Activated T-helper 17 cell treated with anti-CD3 and anti-CD28 coated beads, Interleukin-2, amount 50 U/mL, for 72 hours (primary cell): ENCODE measurements at regions not wholly inside any gene's neighbourhood (a gene's known extent, or its start where the extent isn't known, plus 50 kb on each side); places are given as distances from the start of the nearest gene placed in this dataset.
"Not testable (repeated sequence)": the region's sequence is repeated elsewhere in the genome, so short reads cannot be mapped to it uniquely, and the experiment has no call there.

Experiments
- ATAC-seq: fragments of 150-1000 bp; cut with Tn5 transposase; replicated peaks from 2 replicates; pipeline ENCODE4 v1.10.0; 2021; ENCODE audit warnings: mild to moderate bottlenecking, moderate library complexity
- H3K27ac Mint-ChIP-seq: one replicate; pipeline ENCODE4 v1.8.0; 2022; ENCODE audit warnings: mixed read lengths
- H3K27me3 Mint-ChIP-seq: one replicate; pipeline ENCODE4 v1.8.0; 2022; ENCODE audit warnings: mixed read lengths
- H3K36me3 Mint-ChIP-seq: one replicate; pipeline ENCODE4 v1.8.0; 2022; ENCODE audit warnings: low read depth, mild to moderate bottlenecking, mixed read lengths
- H3K4me1 Mint-ChIP-seq: one replicate; pipeline ENCODE4 v1.8.0; 2022; ENCODE audit warnings: mixed read lengths
- H3K4me3 Mint-ChIP-seq: one replicate; pipeline ENCODE4 v1.8.0; 2022; ENCODE audit warnings: mild to moderate bottlenecking, mixed read lengths
- H3K9me3 Mint-ChIP-seq: one replicate; pipeline ENCODE4 v1.8.0; 2022; ENCODE audit warnings: mixed read lengths

DNA sequence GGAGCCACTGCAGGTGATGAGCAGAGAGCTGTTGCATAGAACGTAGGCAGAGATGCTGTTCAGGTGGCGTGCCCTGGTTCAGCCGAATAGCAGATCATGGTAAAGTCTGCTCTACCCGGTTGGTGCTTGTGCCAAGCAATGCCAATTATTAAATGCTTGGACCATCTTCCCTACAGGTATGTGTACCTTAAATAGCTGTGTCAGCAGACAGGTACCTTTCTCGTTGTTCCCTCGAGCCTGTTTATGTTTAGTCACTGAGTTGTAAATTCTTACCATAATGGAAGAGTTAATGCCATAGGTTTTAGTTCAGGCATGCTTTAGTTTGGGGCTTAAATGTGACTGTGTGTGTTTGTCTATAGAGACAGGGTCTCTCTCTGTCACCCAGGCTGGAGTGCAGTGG is 112.5 kb upstream of the CPM start:
- no peaks in the 10 kb centered on the region for H3K4me1 Mint-ChIP-seq
- no peak overlapping the region for H3K4me3 Mint-ChIP-seq
- no peaks in the 10 kb centered on the region for H3K36me3 Mint-ChIP-seq
- H3K9me3 Mint-ChIP-seq: no peaks in the 10 kb centered on the region
- no peak for ATAC-seq
- no peak overlapping the region for H3K27ac Mint-ChIP-seq
- H3K27me3 Mint-ChIP-seq: peaks cover 5% of the 10 kb centered on the region

DNA sequence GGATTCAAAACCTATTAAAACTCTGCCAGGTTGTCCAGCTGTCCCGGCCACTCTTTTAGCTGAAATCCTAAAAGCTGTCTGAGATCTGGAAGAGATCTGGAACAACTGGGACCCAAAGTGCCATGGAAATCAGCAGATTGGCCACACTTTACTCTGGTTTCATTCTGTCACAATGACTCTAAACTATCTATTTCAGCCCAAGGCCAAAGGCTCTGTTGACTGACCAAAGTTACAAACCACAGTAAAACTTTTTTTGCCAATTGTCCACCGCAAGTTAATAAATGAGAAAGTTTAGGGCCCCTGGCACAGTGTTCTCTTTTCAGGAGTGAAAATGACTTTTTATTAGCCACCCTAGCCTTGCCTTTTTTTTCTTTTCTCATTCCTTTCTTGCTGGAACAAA is 113.4 kb upstream of the CPM start:
- Mint-ChIP-seq H3K4me3 (no peak overlapping the region), H3K36me3 (no peaks in the 10 kb centered on the region), H3K27me3 (peaks cover 6% of the 10 kb centered on the region), H3K9me3 (no peaks in the 10 kb centered on the region), H3K4me1 (no peaks in the 10 kb centered on the region), H3K27ac (no peak overlapping the region)
- no peak for ATAC-seq

- Mint-ChIP-seq H3K9me3 (no peaks in the 10 kb centered on the region), H3K4me1 (no peaks in the 10 kb centered on the region), H3K36me3 (no peaks in the 10 kb centered on the region), H3K27me3 (peaks cover 9% of the 10 kb centered on the region), H3K27ac (no peak overlapping the region), H3K4me3 (no peak overlapping the region)
- no peak for ATAC-seq
Measured at GRCh38 chr12:69046920-69047319, 113.9 kb upstream of the CPM start.

DNA sequence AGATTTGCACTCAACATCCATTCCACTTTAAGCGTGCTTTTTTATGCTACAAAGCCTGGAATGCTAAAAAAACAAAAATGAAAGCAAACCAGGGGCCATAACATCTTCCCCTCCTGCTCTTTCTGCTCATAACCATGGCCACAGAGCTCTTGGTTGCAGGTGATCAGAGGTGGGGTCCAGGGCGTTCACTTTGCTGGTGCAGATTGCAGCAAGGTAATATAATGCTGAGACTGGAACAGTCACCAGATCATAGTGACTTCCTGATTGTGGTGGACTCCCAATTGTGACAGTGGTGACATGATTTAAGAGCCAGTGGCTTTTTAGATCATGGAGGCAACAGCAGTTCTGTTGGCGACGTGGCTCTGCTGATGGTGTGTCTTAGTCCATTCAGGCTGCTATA is 115.0 kb upstream of the CPM start:
- no peaks in the 10 kb centered on the region for H3K36me3 Mint-ChIP-seq
- H3K27ac Mint-ChIP-seq: no peak overlapping the region
- no peaks in the 10 kb centered on the region for H3K9me3 Mint-ChIP-seq
- H3K4me3 Mint-ChIP-seq: no peak overlapping the region
- H3K27me3 Mint-ChIP-seq: peaks cover 9% of the 10 kb centered on the region
- no peak for ATAC-seq
- peaks cover 4% of the 10 kb centered on the region for H3K4me1 Mint-ChIP-seq

- not testable (repeated sequence) for H3K4me3 Mint-ChIP-seq, H3K4me1 Mint-ChIP-seq, H3K27ac Mint-ChIP-seq, H3K27me3 Mint-ChIP-seq, H3K36me3 Mint-ChIP-seq, H3K9me3 Mint-ChIP-seq, ATAC-seq
Measured at GRCh38 chr12:69049855-69050254, 116.9 kb upstream of the CPM start.

DNA sequence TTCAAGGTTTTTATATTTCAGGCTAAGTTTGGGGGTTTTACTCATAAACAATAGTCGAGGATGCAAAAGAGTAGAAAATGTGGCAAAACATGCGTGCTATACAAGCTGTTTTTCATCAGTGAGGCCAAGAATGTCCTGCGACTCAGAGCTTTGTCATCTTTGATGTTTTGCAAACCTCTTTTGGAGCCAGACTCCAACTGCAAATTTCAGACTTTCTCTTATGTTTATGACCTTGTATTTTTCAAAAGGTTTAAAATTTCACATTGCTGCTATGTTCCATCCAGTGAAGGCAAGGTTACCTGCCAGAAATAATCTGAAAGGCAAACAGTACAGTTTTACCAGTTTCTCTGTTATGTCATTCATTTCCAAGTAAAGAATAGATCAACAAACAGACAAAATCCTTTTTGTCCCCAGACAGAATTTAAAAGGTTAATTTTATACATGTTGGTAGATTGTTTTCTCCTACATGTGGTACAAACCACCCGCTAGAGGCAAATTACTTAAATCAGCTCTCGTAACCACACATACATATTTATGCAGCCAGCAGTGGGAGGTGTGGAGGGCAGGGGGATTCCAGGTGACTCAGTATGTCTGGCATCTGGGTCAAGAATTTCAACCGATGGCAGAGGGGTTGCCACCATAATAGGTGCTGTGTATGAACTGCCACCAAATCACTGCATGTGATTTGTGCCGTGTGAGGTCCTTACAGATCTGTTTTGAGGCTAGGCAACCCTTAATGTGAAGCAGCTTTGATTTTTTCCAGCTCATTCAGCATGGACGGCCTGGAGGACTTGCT is 119.8 kb upstream of the CPM start:
- peak; percentile 97 for ATAC-seq
- Mint-ChIP-seq H3K36me3 (no peaks in the 10 kb centered on the region), H3K4me3 (peak overlapping the region; percentile 38), H3K27me3 (peaks cover 9% of the 10 kb centered on the region), H3K9me3 (no peaks in the 10 kb centered on the region), H3K4me1 (peaks cover 4% of the 10 kb centered on the region), H3K27ac (peak overlapping the region; percentile 49)

DNA sequence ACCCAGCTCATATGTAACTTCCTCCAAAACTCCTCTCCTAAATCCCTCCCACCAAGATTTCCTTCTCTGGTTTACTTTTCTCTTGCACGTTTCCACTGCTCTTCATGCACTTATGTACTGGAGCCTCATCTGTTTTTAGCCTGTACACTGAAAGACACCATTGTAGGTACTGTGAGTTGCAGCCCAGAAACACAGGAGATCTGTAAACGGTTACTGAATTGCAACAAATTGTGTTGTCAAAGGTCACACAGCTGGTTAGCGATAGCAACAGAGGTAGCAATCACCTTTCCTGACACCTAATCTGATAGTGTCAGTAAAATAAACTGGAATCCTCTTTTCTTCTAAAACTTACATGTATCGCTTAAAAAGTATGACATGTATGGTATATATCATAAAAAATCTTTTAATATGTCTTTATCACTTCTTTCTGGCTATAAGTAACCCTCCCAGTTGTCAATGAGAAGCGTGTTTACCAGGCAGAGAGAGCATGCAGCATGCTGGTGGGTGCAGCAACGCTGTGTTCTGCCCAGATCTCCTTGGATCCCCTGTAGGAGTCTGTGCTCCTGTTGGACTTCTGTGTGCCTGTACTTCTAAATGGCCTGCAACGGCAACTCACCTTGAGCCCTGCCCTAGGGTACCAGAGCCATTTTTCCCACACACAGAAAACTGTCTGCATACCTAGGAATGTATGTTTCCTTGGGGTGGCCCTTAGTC is 121.5 kb upstream of the CPM start:
- H3K27ac Mint-ChIP-seq: no peak overlapping the region
- H3K9me3 Mint-ChIP-seq: no peaks in the 10 kb centered on the region
- no peak for ATAC-seq
- H3K4me3 Mint-ChIP-seq: no peak overlapping the region
- H3K4me1 Mint-ChIP-seq: peaks cover 16% of the 10 kb centered on the region
- H3K36me3 Mint-ChIP-seq: no peaks in the 10 kb centered on the region
- peaks cover 6% of the 10 kb centered on the region for H3K27me3 Mint-ChIP-seq

GRCh38 chr12:69055280-69055679 is 122.3 kb upstream of the CPM start:
- no peak for ATAC-seq
- Mint-ChIP-seq H3K27me3 (peaks cover 4% of the 10 kb centered on the region), H3K27ac (no peak overlapping the region), H3K4me3 (no peak overlapping the region), H3K9me3 (no peaks in the 10 kb centered on the region), H3K36me3 (no peaks in the 10 kb centered on the region), H3K4me1 (peaks cover 18% of the 10 kb centered on the region)

DNA sequence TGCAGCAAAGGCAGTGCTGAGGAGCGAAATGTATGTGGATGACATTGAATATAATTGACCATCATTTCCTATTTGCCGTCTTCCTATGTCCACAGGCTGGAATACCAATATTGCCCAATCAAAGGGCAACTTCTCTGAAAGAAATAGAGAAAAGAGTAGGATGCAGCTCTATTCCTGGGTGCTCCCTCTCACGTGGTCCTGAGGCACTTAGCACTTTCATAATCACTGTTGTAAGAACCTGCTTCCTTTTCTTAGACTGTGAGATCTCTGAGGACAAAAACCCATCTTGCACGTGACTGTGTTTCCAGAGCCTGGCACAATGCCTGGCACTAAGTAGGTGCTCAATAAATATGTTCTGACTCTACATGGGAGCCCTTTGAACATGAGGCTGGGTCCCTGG is 122.7 kb upstream of the CPM start:
- H3K4me1 Mint-ChIP-seq: peaks cover 18% of the 10 kb centered on the region
- peaks cover 4% of the 10 kb centered on the region for H3K27me3 Mint-ChIP-seq
- no peaks in the 10 kb centered on the region for H3K9me3 Mint-ChIP-seq
- H3K27ac Mint-ChIP-seq: no peak overlapping the region
- no peak for ATAC-seq
- H3K4me3 Mint-ChIP-seq: no peak overlapping the region
- no peaks in the 10 kb centered on the region for H3K36me3 Mint-ChIP-seq

GRCh38 chr12:69056743-69057515 is 124.0 kb upstream of the CPM start:
- Mint-ChIP-seq H3K36me3 (no peaks in the 10 kb centered on the region), H3K27ac (no peak overlapping the region), H3K4me1 (peaks cover 18% of the 10 kb centered on the region), H3K9me3 (no peaks in the 10 kb centered on the region), H3K27me3 (no peaks in the 10 kb centered on the region), H3K4me3 (no peak overlapping the region)
- ATAC-seq: no peak

GRCh38 chr12:69057742-69058141 is 124.8 kb upstream of the CPM start:
- ATAC-seq: no peak
- no peaks in the 10 kb centered on the region for H3K27me3 Mint-ChIP-seq
- H3K4me1 Mint-ChIP-seq: peaks cover 15% of the 10 kb centered on the region
- no peak overlapping the region for H3K27ac Mint-ChIP-seq
- H3K36me3 Mint-ChIP-seq: no peaks in the 10 kb centered on the region
- H3K4me3 Mint-ChIP-seq: no peak overlapping the region
- H3K9me3 Mint-ChIP-seq: no peaks in the 10 kb centered on the region

- ATAC-seq: peak; percentile 98
- Mint-ChIP-seq H3K36me3 (no peaks in the 10 kb centered on the region), H3K4me3 (peak overlapping the region; percentile 23), H3K4me1 (peaks cover 15% of the 10 kb centered on the region), H3K27me3 (no peaks in the 10 kb centered on the region), H3K27ac (peak overlapping the region; percentile 22), H3K9me3 (no peaks in the 10 kb centered on the region)
Measured at GRCh38 chr12:69059465-69060457, 126.8 kb upstream of the CPM start.

DNA sequence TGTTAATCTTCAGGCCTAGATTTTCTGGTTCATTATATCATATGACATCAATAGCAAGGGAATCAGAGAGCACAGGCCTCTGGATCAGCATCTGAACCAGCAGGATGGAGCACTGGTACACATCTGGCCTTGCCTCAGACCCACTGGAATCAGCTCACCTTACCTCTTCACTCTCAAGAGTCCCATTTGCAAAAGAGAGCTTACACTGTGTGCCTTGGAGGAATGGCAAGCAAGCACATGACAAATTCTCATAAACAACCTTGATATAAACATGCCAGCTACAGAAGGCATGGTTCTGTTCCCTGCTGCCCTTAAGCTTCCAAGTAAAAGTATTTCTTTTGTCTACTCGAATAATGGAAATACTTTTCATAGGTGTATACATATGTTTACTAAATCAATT is 128.6 kb upstream of the CPM start:
- Mint-ChIP-seq H3K36me3 (no peaks in the 10 kb centered on the region), H3K27me3 (no peaks in the 10 kb centered on the region), H3K9me3 (no peaks in the 10 kb centered on the region), H3K4me1 (peaks cover 15% of the 10 kb centered on the region), H3K27ac (no peak overlapping the region), H3K4me3 (no peak overlapping the region)
- no peak for ATAC-seq
